Suprapubic skin (tissue), 4 donors: ENCODE measurements at regions not wholly inside any gene's neighbourhood (a gene's known extent, or its start where the extent isn't known, plus 50 kb on each side); places are given as distances from the start of the nearest gene placed in this dataset.

Experiments
- DNase-seq, 2 donors: peaks; one replicate each; pipeline ENCODE4 v3.0.0-alpha.2; 2019; ENCODE audit warnings: low spot score in 2 of 2
- H3K27ac ChIP-seq: fragments of 200-600 bp; sonication (generic); one replicate; pipeline ENCODE4 v1.5.1; 2019
- H3K27me3 ChIP-seq: fragments of 200-600 bp; sonication (generic); one replicate; pipeline ENCODE4 v1.5.1; 2019
- H3K36me3 ChIP-seq: fragments of 200-600 bp; sonication (generic); one replicate; pipeline ENCODE4 v1.5.1; 2019
- H3K4me1 ChIP-seq: fragments of 200-600 bp; sonication (generic); one replicate; pipeline ENCODE4 v1.5.1; 2019
- H3K4me3 ChIP-seq: fragments of 200-600 bp; sonication (generic); one replicate; pipeline ENCODE4 v1.5.1; 2019; ENCODE audit warnings: mild to moderate bottlenecking
- H3K9me3 ChIP-seq: fragments of 200-600 bp; sonication (generic); one replicate; pipeline ENCODE4 v1.5.1; 2019
- CTCF ChIP-seq, 2 donors: fragments of 200-600 bp in 1 of 2; fragments of 450-650 bp in 1 of 2; sonication (generic) in 1 of 2; IDR thresholded peaks; one replicate each; pipeline ENCODE4 v1.5.1; 2016 to 2019; ENCODE audit warnings: antibody characterized with exemption in 2 of 2, mild to moderate bottlenecking in 1 of 2, moderate library complexity in 1 of 2
- EP300 ChIP-seq: sonication (generic); formaldehyde crosslinking; IDR thresholded peaks from one replicate; pipeline ENCODE4 v1.6.1; 2017; ENCODE audit warnings: antibody characterized with exemption
- POLR2A ChIP-seq, 2 donors: fragments of 450-650 bp; IDR thresholded peaks; one replicate each; pipeline ENCODE4 v1.6.1; 2017; ENCODE audit warnings: antibody characterized with exemption in 2 of 2, mild to moderate bottlenecking in 2 of 2, moderate library complexity in 2 of 2
- POLR2AphosphoS5 ChIP-seq, 3 donors: sonication (generic); formaldehyde crosslinking; IDR thresholded peaks; one replicate each; pipeline ENCODE4 v1.6.1; 2017; ENCODE audit warnings: antibody characterized with exemption in 3 of 3
- WGBS: methylation state at CpG from one replicate; pipeline ENCODE4 v1.1.5; 2018; 5-methylcytosine and 5-hydroxymethylcytosine counted together

GRCh38 chr10:44294726-44295412 lies 90.0 kb downstream of the CXCL12 start:
- Histone ChIP-seq H3K27me3 (peaks cover 24% of the 10 kb centered on the region), H3K4me3 (no peak overlapping the region), H3K9me3 (no peaks in the 10 kb centered on the region), H3K27ac (no peak overlapping the region), H3K36me3 (no peaks in the 10 kb centered on the region), H3K4me1 (peaks cover 8% of the 10 kb centered on the region)
- no peak for DNase-seq
- 94% methylated on average over 9 of the region's 9 CpGs for WGBS
- TF ChIP-seq EP300 (no peak), POLR2A (IDR thresholded peaks at IDR 0.05) (no peak), POLR2AphosphoS5 (IDR thresholded peaks at IDR 0.05) (no peak)

- no peak overlapping the region for H3K4me3 ChIP-seq
- no peaks in the 10 kb centered on the region for H3K9me3 ChIP-seq
- peak overlapping the region; percentile 60 for H3K27ac ChIP-seq
These were observed 91.1 kb downstream of the CXCL12 start for GRCh38 chr10:44293842-44294241.

GRCh38 chr10:44293306-44293778 lies 91.6 kb downstream of the CXCL12 start:
- Histone ChIP-seq H3K27me3 (peaks cover 24% of the 10 kb centered on the region), H3K4me1 (peaks cover 8% of the 10 kb centered on the region), H3K4me3 (no peak overlapping the region), H3K27ac (peak overlapping the region; percentile 60), H3K36me3 (no peaks in the 10 kb centered on the region), H3K9me3 (no peaks in the 10 kb centered on the region)
- TF ChIP-seq POLR2AphosphoS5 (IDR thresholded peaks at IDR 0.05) (no peak), EP300 (no peak), POLR2A (IDR thresholded peaks at IDR 0.05) (no peak), CTCF (IDR thresholded peaks at IDR 0.05) (no peak)
- WGBS = 28% methylated on average over 26 of the region's 26 CpGs
- DNase-seq = no peak

More at GRCh38 chr10:44293842-44294241, 91.1 kb downstream of the CXCL12 start:
- TF ChIP-seq POLR2A (IDR thresholded peaks at IDR 0.05) = no peak
- TF ChIP-seq POLR2AphosphoS5 (IDR thresholded peaks at IDR 0.05) = no peak
- no peak for TF ChIP-seq CTCF (IDR thresholded peaks at IDR 0.05)
- no peak for TF ChIP-seq EP300
- DNase-seq = no peak
- WGBS = 53% methylated on average over 7 of the region's 7 CpGs
- H3K27me3 ChIP-seq = peaks cover 24% of the 10 kb centered on the region
- H3K4me1 ChIP-seq = peaks cover 8% of the 10 kb centered on the region
- no peaks in the 10 kb centered on the region for H3K36me3 ChIP-seq

GRCh38 chr10:44292390-44293002 lies 92.4 kb downstream of the CXCL12 start:
- Histone ChIP-seq H3K4me1 (peaks cover 8% of the 10 kb centered on the region), H3K27ac (no peak overlapping the region), H3K36me3 (no peaks in the 10 kb centered on the region), H3K27me3 (peaks cover 24% of the 10 kb centered on the region), H3K9me3 (no peaks in the 10 kb centered on the region), H3K4me3 (no peak overlapping the region)
- no peak for DNase-seq
- WGBS = 73% methylated on average over 14 of the region's 35 CpGs
- no peak for TF ChIP-seq POLR2AphosphoS5 (IDR thresholded peaks at IDR 0.05)
- no peak for TF ChIP-seq EP300
- no peak for TF ChIP-seq CTCF (IDR thresholded peaks at IDR 0.05)
- TF ChIP-seq POLR2A (IDR thresholded peaks at IDR 0.05) = no peak

- peaks cover 24% of the 10 kb centered on the region for H3K27me3 ChIP-seq
- 69% methylated on average over 1 of the region's 1 CpG for WGBS
- peaks cover 8% of the 10 kb centered on the region for H3K4me1 ChIP-seq
- no peak overlapping the region for H3K27ac ChIP-seq
- H3K9me3 ChIP-seq = no peaks in the 10 kb centered on the region
- TF ChIP-seq EP300 = no peak
- TF ChIP-seq POLR2A (IDR thresholded peaks at IDR 0.05) = no peak
- no peak for TF ChIP-seq POLR2AphosphoS5 (IDR thresholded peaks at IDR 0.05)
- no peak for TF ChIP-seq CTCF (IDR thresholded peaks at IDR 0.05)
- H3K4me3 ChIP-seq = no peak overlapping the region
- no peak for DNase-seq
- H3K36me3 ChIP-seq = no peaks in the 10 kb centered on the region
These were observed 93.8 kb downstream of the CXCL12 start for GRCh38 chr10:44291091-44291490.
